AG09319 (cell line): ENCODE measurements at regions not wholly inside any gene's neighbourhood (a gene's known extent, or its start where the extent isn't known, plus 50 kb on each side); places are given as distances from the start of the nearest gene placed in this dataset.

ENCODE experiments used
- DNase-seq: peaks from one replicate; pipeline ENCODE4 v3.0.0-alpha.2; 2010; ENCODE audit warnings: low read depth; ENCODE audit errors: extremely low read depth
- CTCF ChIP-seq: IDR thresholded peaks from 2 replicates; pipeline ENCODE4 v1.5.1; 2011; ENCODE audit warnings: low read depth, mild to moderate bottlenecking, inconsistent platforms, low read length, moderate library complexity

- no peak for TF ChIP-seq CTCF
- no peak for DNase-seq
Observed at GRCh38 chr11:109993786-109994185, 99.4 kb upstream of the ZC3H12C start.

- no peak for DNase-seq
- TF ChIP-seq CTCF, result no peak
Observed at GRCh38 chr11:109994907-109995306, 98.3 kb upstream of the ZC3H12C start.

GRCh38 chr11:109996060-109996459, 97.1 kb upstream of the ZC3H12C start:
- DNase-seq, result no peak
- TF ChIP-seq CTCF, result no peak

GRCh38 chr11:109998921-109999320, 94.3 kb upstream of the ZC3H12C start:
- DNase-seq, result no peak
- TF ChIP-seq CTCF, result no peak

DNA sequence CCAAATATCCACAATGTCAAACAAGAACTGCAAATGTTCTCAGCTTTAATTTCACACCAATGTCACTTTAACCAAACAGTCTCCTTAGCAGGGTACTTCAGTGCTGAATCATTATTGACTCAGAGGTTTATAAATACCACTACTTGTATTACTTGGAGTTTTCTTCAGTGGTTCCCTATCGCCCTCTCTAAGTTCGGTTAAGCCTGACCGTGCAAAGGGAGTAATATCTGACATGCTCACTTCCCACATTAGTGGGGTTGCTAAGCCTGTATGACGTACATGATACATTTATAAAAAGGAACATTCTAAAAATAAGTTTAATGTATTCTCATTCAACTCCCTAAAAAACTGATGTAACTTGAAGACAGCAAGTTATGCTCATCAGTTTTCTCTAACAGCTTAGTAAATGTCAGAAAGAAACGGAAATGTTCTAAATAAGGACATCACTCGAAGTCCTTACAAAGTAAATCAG, 93.1 kb upstream of the ZC3H12C start:
- DNase-seq, result peak; percentile 72

GRCh38 chr11:110000850-110001249, 92.3 kb upstream of the ZC3H12C start:
- no peak for TF ChIP-seq CTCF

More for the DNA sequence above, 93.1 kb upstream of the ZC3H12C start:
- no peak for TF ChIP-seq CTCF

GRCh38 chr11:110003426-110003825, 89.8 kb upstream of the ZC3H12C start:
- DNase-seq, result no peak
- no peak for TF ChIP-seq CTCF

More at GRCh38 chr11:110000850-110001249, 92.3 kb upstream of the ZC3H12C start:
- no peak for DNase-seq
